PC-3 (cell line): ENCODE measurements at regions not wholly inside any gene's neighbourhood (a gene's known extent, or its start where the extent isn't known, plus 50 kb on each side); places are given as distances from the start of the nearest gene placed in this dataset.
A peak's percentile ranks its signal among the peaks of the same experiment; 100 is the strongest.

Experiments used
- ATAC-seq: fragments of 200-7000 bp; cut with Tn5 transposase; 2 replicates; pipeline ENCODE4 v1.9.1; 2020; ENCODE audit warnings: mild to moderate bottlenecking, moderate library complexity
- BruUV-seq: library from RNA; stranded (reverse); fragments of 400-500 nt; replicated peaks from 2 replicates; lab custom pipeline; 2021; lab: Mats Ljungman, UMichigan
- CTCF ChIA-PET: fragments of 300-600 bp; sonication (Branson Sonifier 250); formaldehyde crosslinking; loops from one replicate; lab custom pipeline; 2022; ENCODE audit warnings: antibody characterized with exemption; lab: Charles Lee
- POLR2A ChIA-PET: fragments of 300-600 bp; sonication (Branson Sonifier 250); formaldehyde crosslinking; loops from one replicate; lab custom pipeline; 2022; ENCODE audit warnings: antibody characterized with exemption; ENCODE audit not compliant: unreplicated experiment; lab: Charles Lee
- DNase-seq: peaks from one replicate; pipeline ENCODE4 v3.0.0-alpha.2; 2015
- H2AFZ ChIP-seq: fragments of 300-600 bp; sonication (generic); 2 replicates; pipeline ENCODE4 v1.6.0; 2016; ENCODE audit warnings: antibody characterized with exemption, low read length
- H3F3A ChIP-seq: fragments of 300-600 bp; sonication (generic); one replicate; pipeline ENCODE4 v1.6.0; 2017; ENCODE audit warnings: antibody characterized with exemption, low read length, control low read depth, mild to moderate bottlenecking; ENCODE audit not compliant: unreplicated experiment
- H3K27ac ChIP-seq: fragments of 300-600 bp; sonication (generic); 2 replicates; pipeline ENCODE4 v1.5.1; 2016; ENCODE audit warnings: mild to moderate bottlenecking, low read length
- H3K27me3 ChIP-seq: fragments of 300-600 bp; sonication (generic); 2 replicates; pipeline ENCODE4 v1.6.1; 2016; ENCODE audit warnings: low read length, mixed read lengths
- H3K36me3 ChIP-seq: fragments of 300-600 bp; sonication (generic); 2 replicates; pipeline ENCODE4 v1.6.1; 2016; ENCODE audit warnings: low read depth, mixed run types, low read length, mixed read lengths
- H3K4me1 ChIP-seq: fragments of 300-600 bp; sonication (generic); 2 replicates; pipeline ENCODE4 v1.5.1; 2016; ENCODE audit warnings: low read length; ENCODE audit not compliant: insufficient read depth
- H3K4me2 ChIP-seq: fragments of 300-600 bp; sonication (generic); 2 replicates; pipeline ENCODE4 v1.6.0; 2016; ENCODE audit warnings: low read length
- H3K4me3 ChIP-seq: fragments of 300-600 bp; sonication (generic); 2 replicates; pipeline ENCODE4 v1.5.1; 2016; ENCODE audit warnings: mild to moderate bottlenecking, low read length, mixed read lengths
- H3K79me2 ChIP-seq: fragments of 300-600 bp; sonication (generic); 2 replicates; pipeline ENCODE4 v1.6.1; 2017; ENCODE audit warnings: low read length, mixed read lengths
- H3K9ac ChIP-seq: fragments of 300-600 bp; sonication (generic); 2 replicates; pipeline ENCODE4 v1.6.0; 2016; ENCODE audit warnings: mild to moderate bottlenecking, low read length
- H3K9me2 ChIP-seq: fragments of 300-600 bp; sonication (generic); replicated peaks from 2 replicates; pipeline ENCODE4 v1.6.1; 2016; ENCODE audit warnings: mixed run types, low read length, mixed read lengths
- H3K9me3 ChIP-seq: fragments of 300-600 bp; sonication (generic); 2 replicates; pipeline ENCODE4 v1.6.1; 2016; ENCODE audit warnings: low read length, mixed read lengths
- H4K20me1 ChIP-seq: fragments of 300-600 bp; sonication (generic); 2 replicates; pipeline ENCODE4 v1.6.1; 2016; ENCODE audit warnings: low read length, mixed read lengths
- CTCF ChIP-seq: fragments of 300-600 bp; sonication (generic); conservative IDR thresholded peaks from 2 replicates; pipeline ENCODE4 v1.5.1; 2017; ENCODE audit warnings: antibody characterized with exemption, low read depth, mild to moderate bottlenecking, low read length
- EZH2 ChIP-seq: fragments of 300-600 bp; sonication (generic); IDR thresholded peaks from one replicate; pipeline ENCODE4 v1.6.1; 2017; ENCODE audit warnings: antibody characterized with exemption, mild to moderate bottlenecking, low read length; ENCODE audit not compliant: unreplicated experiment
- EZH2phosphoT487 ChIP-seq: fragments of 300-600 bp; sonication (generic); IDR thresholded peaks from 2 replicates; pipeline ENCODE4 v1.6.1; 2018; ENCODE audit warnings: mild to moderate bottlenecking, antibody characterized with exemption, low read length, borderline replicate concordance
- intact Hi-C: fragments of 100-400 bp; cut with micrococcal nuclease; formaldehyde crosslinking; loops from 2 replicates; pipeline ENCODE4 v1.9.0; 2023

- ChIA-PET CTCF (no interaction called here), POLR2A (no interaction called here)
- H3F3A ChIP-seq: no peaks in the 10 kb centered on the region
- H3K36me3 ChIP-seq: no peaks in the 10 kb centered on the region
- no peak overlapping the region for H3K27ac ChIP-seq
- H2AFZ ChIP-seq: no peak overlapping the region
- H3K4me3 ChIP-seq: no peak overlapping the region
- BruUV-seq: no TSS peak
- peaks cover 81% of the 10 kb centered on the region for H3K27me3 ChIP-seq
- H3K79me2 ChIP-seq: no peaks in the 10 kb centered on the region
- H3K4me1 ChIP-seq: no peaks in the 10 kb centered on the region
- no peak overlapping the region for H3K4me2 ChIP-seq
- no peaks in the 10 kb centered on the region for H4K20me1 ChIP-seq
- intact Hi-C loops: no loop called here
- no peak for DNase-seq
- H3K9me2 ChIP-seq: no peaks in the 10 kb centered on the region
- no peak for TF ChIP-seq EZH2
- no peak for TF ChIP-seq EZH2phosphoT487
- TF ChIP-seq CTCF: no peak
- H3K9ac ChIP-seq: no peak overlapping the region
- no peak for ATAC-seq
- H3K9me3 ChIP-seq: no peaks in the 10 kb centered on the region
Measured at GRCh38 chr20:48465271-48465670, 362.5 kb downstream of the PREX1 start.

GRCh38 chr20:48463916-48464315 is 363.9 kb downstream of the PREX1 start:
- Histone ChIP-seq H3K27ac (no peak overlapping the region), H3K4me1 (no peaks in the 10 kb centered on the region), H3K4me2 (no peak overlapping the region), H3F3A (no peaks in the 10 kb centered on the region), H3K79me2 (no peaks in the 10 kb centered on the region), H3K4me3 (no peak overlapping the region), H3K9me2 (no peaks in the 10 kb centered on the region), H4K20me1 (no peaks in the 10 kb centered on the region), H3K9ac (no peak overlapping the region), H3K36me3 (no peaks in the 10 kb centered on the region), H3K27me3 (peaks cover 79% of the 10 kb centered on the region), H3K9me3 (no peaks in the 10 kb centered on the region), H2AFZ (no peak overlapping the region)
- no peak for TF ChIP-seq EZH2phosphoT487
- no peak for TF ChIP-seq EZH2
- TF ChIP-seq CTCF: no peak
- intact Hi-C loops: no loop called here
- POLR2A ChIA-PET: no interaction called here
- no peak; the same call in 1 of the 2 replicates for ATAC-seq
- no TSS peak for BruUV-seq
- DNase-seq: peak; percentile 20
- CTCF ChIA-PET: no interaction called here

GRCh38 chr20:48463096-48463720 is 364.6 kb downstream of the PREX1 start:
- H4K20me1 ChIP-seq: no peaks in the 10 kb centered on the region
- intact Hi-C loops: no loop called here
- no peaks in the 10 kb centered on the region for H3K9me3 ChIP-seq
- POLR2A ChIA-PET: no interaction called here
- H2AFZ ChIP-seq: no peak overlapping the region
- no peak overlapping the region for H3K9ac ChIP-seq
- H3K27me3 ChIP-seq: peaks cover 79% of the 10 kb centered on the region
- no peaks in the 10 kb centered on the region for H3F3A ChIP-seq
- BruUV-seq: no TSS peak
- H3K36me3 ChIP-seq: no peaks in the 10 kb centered on the region
- TF ChIP-seq CTCF (no peak), EZH2phosphoT487 (no peak), EZH2 (no peak)
- no peaks in the 10 kb centered on the region for H3K4me1 ChIP-seq
- H3K4me3 ChIP-seq: no peak overlapping the region
- no peak overlapping the region for H3K4me2 ChIP-seq
- no peaks in the 10 kb centered on the region for H3K9me2 ChIP-seq
- DNase-seq (no peak), ATAC-seq (no peak)
- CTCF ChIA-PET: interaction anchor here (0.6 kb wide), 1 partner anchor 88 kb away, joined by 3 read pairs; no protein-coding TSS in a partner anchor
- H3K27ac ChIP-seq: no peak overlapping the region
- no peaks in the 10 kb centered on the region for H3K79me2 ChIP-seq
